ENCODE measurements at regions not wholly inside any gene's neighbourhood (a gene's known extent, or its start where the extent isn't known, plus 50 kb on each side); places are given as distances from the start of the nearest gene placed in this dataset.

DNA sequence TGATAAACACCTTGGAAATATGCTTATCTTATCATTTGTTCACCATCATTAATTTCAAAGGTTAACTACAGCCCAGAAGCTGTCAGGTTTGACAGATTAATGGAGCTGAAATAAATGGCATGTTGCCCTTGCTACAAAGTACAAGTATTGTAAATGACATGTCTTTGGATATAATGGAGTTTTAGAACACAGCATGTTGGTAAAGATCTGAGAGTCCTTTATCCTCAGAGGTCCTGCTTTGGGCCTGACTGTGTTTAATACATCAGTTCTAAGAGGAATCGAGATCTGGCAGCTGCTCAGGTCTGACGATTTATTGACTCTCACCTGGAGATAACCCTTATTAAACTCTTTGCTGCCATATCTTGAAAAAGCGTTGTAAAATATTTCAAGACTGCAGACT is 222.7 kb upstream of the OPRM1 start:
- TF ChIP-seq, protein P1, sequence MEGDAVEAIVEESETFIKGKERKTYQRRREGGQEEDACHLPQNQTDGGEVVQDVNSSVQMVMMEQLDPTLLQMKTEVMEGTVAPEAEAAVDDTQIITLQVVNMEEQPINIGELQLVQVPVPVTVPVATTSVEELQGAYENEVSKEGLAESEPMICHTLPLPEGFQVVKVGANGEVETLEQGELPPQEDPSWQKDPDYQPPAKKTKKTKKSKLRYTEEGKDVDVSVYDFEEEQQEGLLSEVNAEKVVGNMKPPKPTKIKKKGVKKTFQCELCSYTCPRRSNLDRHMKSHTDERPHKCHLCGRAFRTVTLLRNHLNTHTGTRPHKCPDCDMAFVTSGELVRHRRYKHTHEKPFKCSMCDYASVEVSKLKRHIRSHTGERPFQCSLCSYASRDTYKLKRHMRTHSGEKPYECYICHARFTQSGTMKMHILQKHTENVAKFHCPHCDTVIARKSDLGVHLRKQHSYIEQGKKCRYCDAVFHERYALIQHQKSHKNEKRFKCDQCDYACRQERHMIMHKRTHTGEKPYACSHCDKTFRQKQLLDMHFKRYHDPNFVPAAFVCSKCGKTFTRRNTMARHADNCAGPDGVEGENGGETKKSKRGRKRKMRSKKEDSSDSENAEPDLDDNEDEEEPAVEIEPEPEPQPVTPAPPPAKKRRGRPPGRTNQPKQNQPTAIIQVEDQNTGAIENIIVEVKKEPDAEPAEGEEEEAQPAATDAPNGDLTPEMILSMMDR (conservative IDR thresholded peaks at IDR 0.05 in 1 of 2, IDR thresholded peaks at IDR 0.05 in 1 of 2; ENCODE audit: low read depth in 1 of 2, low read length in 2 of 2) = no peak
- no peak for TF ChIP-seq EZH2 (IDR thresholded peaks at IDR 0.05; ENCODE audit: low read length, missing control alignments)

Data from fibroblast of lung (primary cell).